OCI-LY7 (cell line): ENCODE measurements at regions not wholly inside any gene's neighbourhood (a gene's known extent, or its start where the extent isn't known, plus 50 kb on each side); places are given as distances from the start of the nearest gene placed in this dataset.

ENCODE experiments used
- CTCF ChIP-seq: fragments of 200-600 bp; sonication (generic); conservative IDR thresholded peaks from 2 replicates; pipeline ENCODE4 v1.5.1; 2014; ENCODE audit warnings: mild to moderate bottlenecking, antibody characterized with exemption, low read length, moderate library complexity, mixed read lengths
- EZH2phosphoT487 ChIP-seq: fragments of 200-600 bp; sonication (generic); IDR thresholded peaks from 2 replicates; pipeline ENCODE4 v1.6.1; 2018; ENCODE audit warnings: low read depth, borderline replicate concordance, mild to moderate bottlenecking, mixed run types, antibody characterized with exemption, low read length, moderate library complexity, mixed read lengths

GRCh38 chr3:181183764-181184163 lies 194.2 kb upstream of the DNAJC19 start:
- TF ChIP-seq CTCF (no peak), EZH2phosphoT487 (no peak)
